ENCODE measurements at regions not wholly inside any gene's neighbourhood (a gene's known extent, or its start where the extent isn't known, plus 50 kb on each side); places are given as distances from the start of the nearest gene placed in this dataset.

DNA sequence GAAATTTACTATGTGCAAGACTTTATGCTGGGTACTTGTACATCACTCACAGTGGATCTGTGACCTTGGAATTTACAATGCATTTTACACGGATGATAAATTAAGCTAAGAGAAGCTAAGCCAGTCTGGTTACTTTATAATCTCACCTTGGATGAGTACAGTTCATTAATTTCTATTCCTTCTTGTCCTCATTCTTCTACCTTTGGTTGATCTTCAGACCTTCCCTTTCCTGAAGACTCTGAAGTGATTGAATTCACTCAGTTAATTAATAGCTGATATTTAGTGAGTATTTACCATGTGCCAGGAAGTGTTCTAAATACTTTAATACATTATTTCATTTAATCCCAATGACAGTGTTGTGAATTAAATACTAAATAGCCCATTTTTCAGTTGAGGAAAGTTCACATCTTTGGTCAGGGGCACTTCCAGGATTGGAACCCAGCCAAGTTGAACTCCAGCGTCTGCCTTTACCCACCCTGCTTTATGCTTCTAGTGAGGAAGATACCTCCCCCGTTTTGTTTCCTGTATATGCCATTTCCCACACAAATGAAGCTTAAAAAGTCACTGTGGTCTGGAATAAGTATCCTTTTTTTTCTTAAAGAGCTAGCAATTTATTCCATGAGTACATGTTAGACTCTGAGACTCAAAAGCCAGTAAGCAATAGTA is 146.6 kb downstream of the TLR5 start:
- Histone ChIP-seq H3K4me1 (peaks cover 32% of the 10 kb centered on the region), H3K9me3 (no peaks in the 10 kb centered on the region), H3K4me2 (no peak overlapping the region), H3K4me3 (no peak overlapping the region), H3K27ac (no peak overlapping the region)
- CTCF ChIA-PET = interaction anchor here (1.2 to 2.1 kb wide), 2 partner anchors 85 to 687 kb away, joined by 3 to 6 read pairs; no protein-coding TSS in a partner anchor
- TF ChIP-seq, protein P1, sequence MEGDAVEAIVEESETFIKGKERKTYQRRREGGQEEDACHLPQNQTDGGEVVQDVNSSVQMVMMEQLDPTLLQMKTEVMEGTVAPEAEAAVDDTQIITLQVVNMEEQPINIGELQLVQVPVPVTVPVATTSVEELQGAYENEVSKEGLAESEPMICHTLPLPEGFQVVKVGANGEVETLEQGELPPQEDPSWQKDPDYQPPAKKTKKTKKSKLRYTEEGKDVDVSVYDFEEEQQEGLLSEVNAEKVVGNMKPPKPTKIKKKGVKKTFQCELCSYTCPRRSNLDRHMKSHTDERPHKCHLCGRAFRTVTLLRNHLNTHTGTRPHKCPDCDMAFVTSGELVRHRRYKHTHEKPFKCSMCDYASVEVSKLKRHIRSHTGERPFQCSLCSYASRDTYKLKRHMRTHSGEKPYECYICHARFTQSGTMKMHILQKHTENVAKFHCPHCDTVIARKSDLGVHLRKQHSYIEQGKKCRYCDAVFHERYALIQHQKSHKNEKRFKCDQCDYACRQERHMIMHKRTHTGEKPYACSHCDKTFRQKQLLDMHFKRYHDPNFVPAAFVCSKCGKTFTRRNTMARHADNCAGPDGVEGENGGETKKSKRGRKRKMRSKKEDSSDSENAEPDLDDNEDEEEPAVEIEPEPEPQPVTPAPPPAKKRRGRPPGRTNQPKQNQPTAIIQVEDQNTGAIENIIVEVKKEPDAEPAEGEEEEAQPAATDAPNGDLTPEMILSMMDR (IDR thresholded peaks at IDR 0.05) = no peak
- TF ChIP-seq FOSL2 (IDR thresholded peaks at IDR 0.05) (no peak), FOSL2 (CRISPR knock-in tag; IDR thresholded peaks at IDR 0.05) (no peak), CHD2 (IDR thresholded peaks at IDR 0.05; ENCODE audit: low read length, partially characterized antibody) (no peak), HOXB5 (CRISPR knock-in tag; IDR thresholded peaks at IDR 0.05) (no peak), CEBPB (IDR thresholded peaks at IDR 0.05) (no peak), HOXA7 (CRISPR knock-in tag; IDR thresholded peaks at IDR 0.05) (no peak), RARB (CRISPR knock-in tag; IDR thresholded peaks at IDR 0.05) (no peak)
- TF ChIP-seq, protein P2, sequence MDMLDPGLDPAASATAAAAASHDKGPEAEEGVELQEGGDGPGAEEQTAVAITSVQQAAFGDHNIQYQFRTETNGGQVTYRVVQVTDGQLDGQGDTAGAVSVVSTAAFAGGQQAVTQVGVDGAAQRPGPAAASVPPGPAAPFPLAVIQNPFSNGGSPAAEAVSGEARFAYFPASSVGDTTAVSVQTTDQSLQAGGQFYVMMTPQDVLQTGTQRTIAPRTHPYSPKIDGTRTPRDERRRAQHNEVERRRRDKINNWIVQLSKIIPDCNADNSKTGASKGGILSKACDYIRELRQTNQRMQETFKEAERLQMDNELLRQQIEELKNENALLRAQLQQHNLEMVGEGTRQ (IDR thresholded peaks at IDR 0.05) = no peak
- TF ChIP-seq, protein P3, sequence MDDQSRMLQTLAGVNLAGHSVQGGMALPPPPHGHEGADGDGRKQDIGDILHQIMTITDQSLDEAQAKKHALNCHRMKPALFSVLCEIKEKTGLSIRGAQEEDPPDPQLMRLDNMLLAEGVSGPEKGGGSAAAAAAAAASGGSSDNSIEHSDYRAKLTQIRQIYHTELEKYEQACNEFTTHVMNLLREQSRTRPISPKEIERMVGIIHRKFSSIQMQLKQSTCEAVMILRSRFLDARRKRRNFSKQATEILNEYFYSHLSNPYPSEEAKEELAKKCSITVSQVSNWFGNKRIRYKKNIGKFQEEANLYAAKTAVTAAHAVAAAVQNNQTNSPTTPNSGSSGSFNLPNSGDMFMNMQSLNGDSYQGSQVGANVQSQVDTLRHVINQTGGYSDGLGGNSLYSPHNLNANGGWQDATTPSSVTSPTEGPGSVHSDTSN (IDR thresholded peaks at IDR 0.05) = no peak
- 42% methylated on average over 3 of the region's 3 CpGs for WGBS (ENCODE audit: missing lambda C conversion rate)
- DNase-seq (ENCODE audit: low read depth in 1 of 2, low spot score in 1 of 2) (no peak), FAIRE-seq (no peak), ATAC-seq (no peak)
- POLR2A ChIA-PET = interaction anchor here (0.6 kb wide), 1 partner anchor 198 kb away, joined by 5 read pairs; no protein-coding TSS in a partner anchor

DNA sequence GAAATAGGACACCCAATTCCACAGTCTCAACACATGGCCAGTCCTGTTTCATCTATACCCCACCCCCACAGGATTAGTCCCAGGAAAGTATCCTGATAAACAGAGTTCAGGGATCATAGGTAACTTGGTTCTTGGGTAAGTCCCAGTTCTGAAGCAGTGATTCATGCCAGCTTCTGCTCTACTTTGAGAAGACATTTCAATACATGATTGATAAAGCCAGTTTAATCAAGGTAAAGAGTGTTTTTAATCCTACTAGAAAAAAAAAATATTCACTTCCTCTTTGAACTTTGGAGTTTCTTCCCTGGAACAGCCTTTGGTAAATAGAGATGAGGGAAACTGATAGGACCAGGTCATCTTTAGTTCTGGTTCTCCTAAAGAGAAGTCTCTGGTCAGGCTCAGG is 142.4 kb downstream of the TLR5 start:
- H3K4me3 ChIP-seq = no peak overlapping the region
- ATAC-seq (no peak), DNase-seq (ENCODE audit: low read depth in 1 of 2, low spot score in 1 of 2) (peak in 1 of 2 experiments; percentile 5), FAIRE-seq (no peak)
- peaks cover 17% of the 10 kb centered on the region for H3K4me1 ChIP-seq
- ChIA-PET CTCF (interaction anchor here (1.0 kb wide), 1 partner anchor 14 kb away, joined by 3 read pairs; no protein-coding TSS in a partner anchor), POLR2A (no interaction called here)
- TF ChIP-seq CHD2 (IDR thresholded peaks at IDR 0.05; ENCODE audit: low read length, partially characterized antibody) (no peak), HOXB5 (CRISPR knock-in tag; IDR thresholded peaks at IDR 0.05) (no peak), MAFK (IDR thresholded peaks at IDR 0.05; ENCODE audit: partially characterized antibody) (no peak), SMC3 (IDR thresholded peaks at IDR 0.05) (no peak), ZNF302 (CRISPR knock-in tag; IDR thresholded peaks at IDR 0.05) (no peak), HOXA7 (CRISPR knock-in tag; IDR thresholded peaks at IDR 0.05) (no peak), EHF (CRISPR knock-in tag; IDR thresholded peaks at IDR 0.05) (no peak)
- no peaks in the 10 kb centered on the region for H3K9me3 ChIP-seq
- peak overlapping the region; percentile 43 for H3K4me2 ChIP-seq
- no peak overlapping the region for H3K27ac ChIP-seq

DNA sequence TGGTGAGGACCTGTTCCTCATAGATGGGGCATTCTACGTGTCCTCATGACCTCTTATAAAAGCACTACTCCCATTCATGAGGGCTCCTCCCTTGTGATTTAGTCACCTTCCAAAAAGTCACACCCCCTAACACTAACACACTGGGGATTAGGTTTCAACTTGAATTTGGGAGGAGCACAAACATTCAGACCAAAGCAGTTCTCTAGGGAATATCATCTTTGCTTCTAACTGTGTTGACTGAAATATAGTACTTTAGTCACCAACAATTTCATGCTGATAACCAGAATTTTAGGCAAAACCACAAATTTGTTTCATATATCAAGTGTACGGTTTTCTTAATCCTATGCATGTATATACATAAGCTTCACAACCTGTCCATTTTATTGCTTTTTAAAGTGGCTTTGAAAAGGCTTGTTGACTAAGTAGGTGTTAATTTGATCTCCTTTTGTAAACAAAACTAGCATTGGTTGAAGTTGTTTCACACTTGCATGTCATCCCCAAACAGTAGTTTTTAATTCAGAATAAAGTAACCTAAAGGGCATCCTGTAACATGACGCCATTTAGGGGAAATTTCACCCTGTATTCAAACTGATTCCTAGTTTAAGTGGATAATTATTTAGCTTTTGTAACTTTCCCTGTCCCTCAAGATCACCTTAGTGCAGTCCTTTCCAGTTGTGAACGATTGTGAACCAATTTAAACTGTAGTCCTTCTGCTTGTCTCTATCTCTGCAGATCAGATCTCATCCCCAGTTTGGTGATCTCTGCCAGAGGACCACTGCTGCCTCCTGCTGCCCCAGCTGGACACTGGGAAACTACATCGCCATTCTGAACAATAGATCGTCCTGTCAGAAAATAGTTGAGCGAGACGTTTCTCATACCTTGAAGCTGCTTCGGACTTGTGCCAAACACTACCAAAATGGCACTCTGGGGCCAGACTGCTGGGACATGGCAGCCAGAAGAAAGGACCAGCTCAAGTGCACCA is 141.1 kb downstream of the TLR5 start:
- ChIA-PET POLR2A (no interaction called here), CTCF (interaction anchor here (0.8 to 1.3 kb wide), 3 partner anchors 9 to 209 kb away, joined by 3 read pairs; no protein-coding TSS in a partner anchor)
- WGBS (ENCODE audit: missing lambda C conversion rate) = 80% methylated on average over 9 of the region's 9 CpGs
- Histone ChIP-seq H3K4me1 (peaks cover 16% of the 10 kb centered on the region), H3K27ac (no peak overlapping the region), H3K4me3 (no peak overlapping the region), H3K9me3 (no peaks in the 10 kb centered on the region), H3K4me2 (peak overlapping the region; percentile 8; the same call in 1 of the 3 replicates)
- DNase-seq (ENCODE audit: low read depth in 1 of 2, low spot score in 1 of 2) (peak in 1 of 2 experiments; percentile 9), ATAC-seq (peak in 1 of 2 experiments; percentile 54; a peak in 1 of 6 replicates), FAIRE-seq (no peak)
- TF ChIP-seq, protein P4, sequence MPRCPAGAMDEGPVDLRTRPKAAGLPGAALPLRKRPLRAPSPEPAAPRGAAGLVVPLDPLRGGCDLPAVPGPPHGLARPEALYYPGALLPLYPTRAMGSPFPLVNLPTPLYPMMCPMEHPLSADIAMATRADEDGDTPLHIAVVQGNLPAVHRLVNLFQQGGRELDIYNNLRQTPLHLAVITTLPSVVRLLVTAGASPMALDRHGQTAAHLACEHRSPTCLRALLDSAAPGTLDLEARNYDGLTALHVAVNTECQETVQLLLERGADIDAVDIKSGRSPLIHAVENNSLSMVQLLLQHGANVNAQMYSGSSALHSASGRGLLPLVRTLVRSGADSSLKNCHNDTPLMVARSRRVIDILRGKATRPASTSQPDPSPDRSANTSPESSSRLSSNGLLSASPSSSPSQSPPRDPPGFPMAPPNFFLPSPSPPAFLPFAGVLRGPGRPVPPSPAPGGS (IDR thresholded peaks at IDR 0.05) = no peak
- TF ChIP-seq, protein P5, sequence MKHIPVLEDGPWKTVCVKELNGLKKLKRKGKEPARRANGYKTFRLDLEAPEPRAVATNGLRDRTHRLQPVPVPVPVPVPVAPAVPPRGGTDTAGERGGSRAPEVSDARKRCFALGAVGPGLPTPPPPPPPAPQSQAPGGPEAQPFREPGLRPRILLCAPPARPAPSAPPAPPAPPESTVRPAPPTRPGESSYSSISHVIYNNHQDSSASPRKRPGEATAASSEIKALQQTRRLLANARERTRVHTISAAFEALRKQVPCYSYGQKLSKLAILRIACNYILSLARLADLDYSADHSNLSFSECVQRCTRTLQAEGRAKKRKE (CRISPR knock-in tag; IDR thresholded peaks at IDR 0.05; ENCODE audit: low read depth) = no peak
- TF ChIP-seq FOSB (CRISPR knock-in tag; IDR thresholded peaks at IDR 0.05) (no peak), ESRRA (IDR thresholded peaks at IDR 0.05; ENCODE audit: borderline replicate concordance, low read length) (no peak), EP300 (IDR thresholded peaks at IDR 0.05) (no peak), HEYL (CRISPR knock-in tag; IDR thresholded peaks at IDR 0.05) (no peak), RAD21 (conservative IDR thresholded peaks at IDR 0.05 in 1 of 2, IDR thresholded peaks at IDR 0.05 in 1 of 2) (peak in 1 of 2 experiments; percentile 34; a peak in 3 of 5 replicates)
- TF ChIP-seq, protein P1 (IDR thresholded peaks at IDR 0.05) = 0 out of 3 replicates have a peak, but pooled peaks have one; percentile 16
